B cell (primary cell): ENCODE measurements at regions not wholly inside any gene's neighbourhood (a gene's known extent, or its start where the extent isn't known, plus 50 kb on each side); places are given as distances from the start of the nearest gene placed in this dataset.

ENCODE experiments used
- ATAC-seq: fragments of 200-7000 bp; cut with Tn5 transposase; one replicate; pipeline ENCODE4 v1.10.0; 2021; ENCODE audit warnings: low read depth, mild to moderate bottlenecking, moderate number of reproducible peaks, moderate library complexity
- CTCF ChIA-PET: fragments of 350-600 bp; sonication (Branson Sonifier 250); formaldehyde crosslinking; loops from one replicate; lab custom pipeline; 2021; ENCODE audit warnings: antibody characterized with exemption, inconsistent platforms; lab: Charles Lee
- POLR2A ChIA-PET: fragments of 350-600 bp; sonication (Branson Sonifier 250); formaldehyde crosslinking; loops from one replicate; lab custom pipeline; 2021; ENCODE audit warnings: antibody characterized with exemption; lab: Charles Lee
- DNase-seq: peaks from one replicate; pipeline ENCODE4 v3.0.0; 2013
- H2AFZ ChIP-seq: 2 replicates; pipeline ENCODE4 v1.6.1; 2012; ENCODE audit warnings: mild to moderate bottlenecking, low read depth, low read length; ENCODE audit not compliant: insufficient read depth, poor library complexity, severe bottlenecking
- H3K27ac ChIP-seq, 2 donors: 1 replicate in 1 of 2; 2 replicates in 1 of 2; pipeline ENCODE4 v1.5.1; 2012 to 2013; ENCODE audit warnings: low read length in 2 of 2, mild to moderate bottlenecking in 2 of 2, moderate library complexity in 1 of 2
- H3K27me3 ChIP-seq, 4 experiments: fragments of 200-600 bp in 1 of 4; sonication (generic) in 1 of 4; replicated peaks in 1 of 4; 1 replicate in 2 of 4; 2 replicates in 2 of 4; pipeline versions ENCODE4 v1.6.1 to v1.7.0; 2013 to 2016; ENCODE audit warnings: low read length in 3 of 4, mild to moderate bottlenecking in 2 of 4, mixed read lengths in 1 of 4, moderate library complexity in 1 of 4; ENCODE audit not compliant: insufficient read depth in 4 of 4, control insufficient read depth in 3 of 4; ENCODE audit errors: control extremely low read depth in 1 of 4
- H3K36me3 ChIP-seq, 2 experiments: replicated peaks in 1 of 2; 1 replicate in 1 of 2; 2 replicates in 1 of 2; pipeline versions ENCODE4 v1.6.1 to v1.7.1; 2013; ENCODE audit warnings: low read length in 1 of 2; ENCODE audit not compliant: insufficient read depth in 2 of 2, control insufficient read depth in 1 of 2; ENCODE audit errors: control extremely low read depth in 1 of 2, extremely low read depth in 1 of 2
- H3K4me1 ChIP-seq, 2 donors: fragments of 200-600 bp in 1 of 2; sonication (generic) in 1 of 2; 1 replicate in 1 of 2; 2 replicates in 1 of 2; pipeline versions ENCODE4 v1.5.1 to v1.6.1; 2013 to 2017; ENCODE audit warnings: low read length in 2 of 2; ENCODE audit not compliant: control insufficient read depth in 2 of 2, insufficient read depth in 2 of 2
- H3K4me2 ChIP-seq: replicated peaks from 2 replicates; pipeline ENCODE3; 2012; ENCODE audit warnings: mild to moderate bottlenecking, low read depth, low read length; ENCODE audit not compliant: poor library complexity, severe bottlenecking
- H3K4me3 ChIP-seq, 5 experiments: fragments of 200-600 bp in 1 of 5; sonication (generic) in 1 of 5; 1 replicate in 3 of 5; 2 replicates in 2 of 5; pipeline versions ENCODE4 v1.5.1 to v1.7.0; 2011 to 2016; ENCODE audit warnings: low read length in 4 of 5, mild to moderate bottlenecking in 4 of 5, low read depth in 2 of 5, control low read depth in 1 of 5, moderate library complexity in 1 of 5; ENCODE audit not compliant: insufficient read depth in 1 of 5; ENCODE audit errors: control extremely low read depth in 1 of 5, extremely low read depth in 1 of 5
- H3K79me2 ChIP-seq: fragments of 200-600 bp; sonication (generic); one replicate; pipeline ENCODE4 v1.6.0; 2016; ENCODE audit warnings: low read length; ENCODE audit not compliant: control insufficient read depth, insufficient read depth
- H3K9ac ChIP-seq: fragments of 200-600 bp; sonication (generic); 2 replicates; pipeline ENCODE4 v1.6.1; 2017; ENCODE audit warnings: mild to moderate bottlenecking, low read length, moderate library complexity
- H3K9me3 ChIP-seq, 3 donors: one replicate each; pipeline versions ENCODE4 v1.6.1 to v1.7.1; 2013; ENCODE audit warnings: low read length in 2 of 3; ENCODE audit not compliant: control insufficient read depth in 2 of 3, insufficient read depth in 1 of 3; ENCODE audit errors: control extremely low read depth in 1 of 3
- H4K20me1 ChIP-seq: 2 replicates; pipeline ENCODE4 v1.6.0; 2012; ENCODE audit warnings: mild to moderate bottlenecking, low read length; ENCODE audit not compliant: insufficient read depth, control insufficient read depth, poor library complexity, severe bottlenecking
- H3K27ac Mint-ChIP-seq: one replicate; pipeline ENCODE4 v1.8.0; 2021; ENCODE audit warnings: mixed read lengths
- H3K27me3 Mint-ChIP-seq: one replicate; pipeline ENCODE4 v1.8.0; 2021; ENCODE audit warnings: mixed read lengths
- H3K4me1 Mint-ChIP-seq: one replicate; pipeline ENCODE4 v1.8.0; 2021; ENCODE audit warnings: mixed read lengths
- H3K4me3 Mint-ChIP-seq: one replicate; pipeline ENCODE4 v1.8.0; 2021; ENCODE audit warnings: mixed read lengths
- H3K9me3 Mint-ChIP-seq: one replicate; pipeline ENCODE4 v1.8.0; 2022; ENCODE audit warnings: mixed read lengths; ENCODE audit not compliant: insufficient read depth
- EZH2 ChIP-seq: IDR thresholded peaks from 2 replicates; pipeline ENCODE4 v1.6.1; 2012; ENCODE audit warnings: borderline replicate concordance, low read depth, mild to moderate bottlenecking, moderate library complexity, low read length; ENCODE audit not compliant: insufficient read depth, poor library complexity, severe bottlenecking
- WGBS: methylation state at CpG from one replicate; pipeline ENCODE4 v1.1.5; 2013; ENCODE audit warnings: missing lambda C conversion rate; ENCODE audit not compliant: insufficient coverage; 5-methylcytosine and 5-hydroxymethylcytosine counted together
- intact Hi-C: fragments of 100-400 bp; cut with micrococcal nuclease; formaldehyde crosslinking; loops from one replicate; pipeline ENCODE4 v1.10.0; 2022
- TF ChIP-seq, protein P1 (sequence below): fragments of 200-600 bp; IDR thresholded peaks from one replicate; pipeline ENCODE4 v1.8.0; 2022; ENCODE audit warnings: antibody characterized with exemption, mild to moderate bottlenecking

GRCh38 chr1:173388352-173388751, 88.8 kb upstream of the PRDX6 start:
- H2AFZ ChIP-seq = no peak overlapping the region
- H3K79me2 ChIP-seq = no peaks in the 10 kb centered on the region
- Mint-ChIP-seq H3K27ac (no peak overlapping the region), H3K4me3 (no peak overlapping the region), H3K9me3 (no peaks in the 10 kb centered on the region), H3K27me3 (no peaks in the 10 kb centered on the region), H3K4me1 (no peaks in the 10 kb centered on the region)
- no peaks in the 10 kb centered on the region for H3K4me1 ChIP-seq
- no peaks in the 10 kb centered on the region for H3K36me3 ChIP-seq
- no peak overlapping the region for H3K4me3 ChIP-seq
- CTCF ChIA-PET = interaction anchor here (1.6 kb wide), 1 partner anchor 30 kb away, joined by 4 read pairs; no protein-coding TSS in a partner anchor
- H3K27me3 ChIP-seq = no peaks in the 10 kb centered on the region
- no peak overlapping the region for H3K27ac ChIP-seq
- H3K4me2 ChIP-seq = no peak overlapping the region
- POLR2A ChIA-PET = no interaction called here
- WGBS = no CpG with 5 or more reads among the region's 1 CpG
- TF ChIP-seq, protein P1, sequence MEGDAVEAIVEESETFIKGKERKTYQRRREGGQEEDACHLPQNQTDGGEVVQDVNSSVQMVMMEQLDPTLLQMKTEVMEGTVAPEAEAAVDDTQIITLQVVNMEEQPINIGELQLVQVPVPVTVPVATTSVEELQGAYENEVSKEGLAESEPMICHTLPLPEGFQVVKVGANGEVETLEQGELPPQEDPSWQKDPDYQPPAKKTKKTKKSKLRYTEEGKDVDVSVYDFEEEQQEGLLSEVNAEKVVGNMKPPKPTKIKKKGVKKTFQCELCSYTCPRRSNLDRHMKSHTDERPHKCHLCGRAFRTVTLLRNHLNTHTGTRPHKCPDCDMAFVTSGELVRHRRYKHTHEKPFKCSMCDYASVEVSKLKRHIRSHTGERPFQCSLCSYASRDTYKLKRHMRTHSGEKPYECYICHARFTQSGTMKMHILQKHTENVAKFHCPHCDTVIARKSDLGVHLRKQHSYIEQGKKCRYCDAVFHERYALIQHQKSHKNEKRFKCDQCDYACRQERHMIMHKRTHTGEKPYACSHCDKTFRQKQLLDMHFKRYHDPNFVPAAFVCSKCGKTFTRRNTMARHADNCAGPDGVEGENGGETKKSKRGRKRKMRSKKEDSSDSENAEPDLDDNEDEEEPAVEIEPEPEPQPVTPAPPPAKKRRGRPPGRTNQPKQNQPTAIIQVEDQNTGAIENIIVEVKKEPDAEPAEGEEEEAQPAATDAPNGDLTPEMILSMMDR = no peak
- TF ChIP-seq EZH2 = no peak
- DNase-seq (no peak), ATAC-seq (no peak)
- intact Hi-C loops = no loop called here
- H3K9ac ChIP-seq = no peak overlapping the region
- no peaks in the 10 kb centered on the region for H4K20me1 ChIP-seq
- H3K9me3 ChIP-seq = peaks cover 0 to 2% (median 0%) of the 10 kb centered on the region in 3 donors

DNA sequence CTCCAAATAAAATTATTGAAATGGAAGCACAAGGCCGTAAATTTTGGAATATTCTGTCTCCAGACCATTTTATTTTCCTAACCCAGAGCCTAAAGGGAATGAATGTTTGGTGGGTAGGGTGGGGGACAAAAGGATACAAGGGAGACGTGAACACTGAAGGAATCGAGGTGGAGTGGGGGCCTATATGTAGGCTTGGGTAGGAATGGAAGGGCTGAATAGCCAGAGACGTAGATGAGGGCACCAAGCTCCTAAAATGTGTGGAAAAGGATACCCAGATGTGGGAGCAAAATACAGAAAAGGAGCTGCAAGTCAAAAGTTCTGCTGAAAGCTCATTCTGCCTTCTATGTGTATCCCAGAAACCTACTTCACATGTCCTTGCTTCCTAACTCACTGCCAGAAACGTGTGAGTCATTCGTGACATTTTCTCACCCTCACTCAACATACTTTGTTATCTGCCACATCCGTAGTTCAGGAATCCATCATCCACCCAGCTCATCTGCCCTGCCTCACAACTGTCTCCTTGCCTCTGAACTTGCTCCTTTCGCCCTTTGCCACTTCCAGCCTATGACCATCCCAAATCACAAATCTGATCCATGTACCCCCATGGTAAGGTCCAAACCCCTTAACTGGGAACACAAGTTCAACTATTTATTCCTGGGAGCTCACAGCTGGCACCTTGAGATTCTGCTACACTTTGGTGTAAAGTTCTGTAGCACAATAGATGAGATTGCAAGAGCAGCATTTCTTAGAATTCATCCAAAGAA, 84.1 kb upstream of the PRDX6 start:
- Histone ChIP-seq H4K20me1 (no peaks in the 10 kb centered on the region), H3K36me3 (no peaks in the 10 kb centered on the region), H3K27me3 (no peaks in the 10 kb centered on the region), H3K9me3 (no peaks in the 10 kb centered on the region), H3K4me1 (no peaks in the 10 kb centered on the region), H3K4me2 (no peak overlapping the region), H3K4me3 (no peak overlapping the region), H3K9ac (no peak overlapping the region), H2AFZ (no peak overlapping the region), H3K27ac (no peak overlapping the region), H3K79me2 (no peaks in the 10 kb centered on the region)
- H3K4me1 Mint-ChIP-seq = no peaks in the 10 kb centered on the region
- no peak overlapping the region for H3K4me3 Mint-ChIP-seq
- intact Hi-C loops = no loop called here
- TF ChIP-seq, protein P1 = no peak
- ATAC-seq (no peak), DNase-seq (no peak)
- ChIA-PET CTCF (interaction anchor here (0.6 kb wide), 1 partner anchor 374 kb away, joined by 3 read pairs; no protein-coding TSS in a partner anchor), POLR2A (no interaction called here)
- H3K27ac Mint-ChIP-seq = no peak overlapping the region
- no peaks in the 10 kb centered on the region for H3K9me3 Mint-ChIP-seq
- WGBS = 95% methylated on average over 7 of the region's 8 CpGs
- no peaks in the 10 kb centered on the region for H3K27me3 Mint-ChIP-seq
